Islet precursor cell (in vitro differentiated cells): ENCODE measurements at regions not wholly inside any gene's neighbourhood (a gene's known extent, or its start where the extent isn't known, plus 50 kb on each side); places are given as distances from the start of the nearest gene placed in this dataset.

Experiments used
- DNase-seq: peaks from one replicate; pipeline ENCODE4 v3.0.0-alpha.2; 2018

GRCh38 chr3:132196113-132196512 is 121.1 kb upstream of the ACP3 start:
- no peak for DNase-seq

- DNase-seq: no peak
Measured at GRCh38 chr3:132198516-132198915, 118.7 kb upstream of the ACP3 start.

GRCh38 chr3:132199451-132199850 is 117.8 kb upstream of the ACP3 start:
- DNase-seq: no peak

GRCh38 chr3:132202586-132202985 is 114.6 kb upstream of the ACP3 start:
- DNase-seq: no peak

- no peak for DNase-seq
Measured at GRCh38 chr3:132203889-132204596, 113.2 kb upstream of the ACP3 start.

- no peak for DNase-seq
Measured at GRCh38 chr3:132205609-132206008, 111.6 kb upstream of the ACP3 start.

GRCh38 chr3:132209855-132210254 is 107.4 kb upstream of the ACP3 start:
- DNase-seq: no peak

- DNase-seq: peak; percentile 64
Measured at GRCh38 chr3:132210476-132211346, 106.5 kb upstream of the ACP3 start.

GRCh38 chr3:132211896-132212295 is 105.3 kb upstream of the ACP3 start:
- no peak for DNase-seq

GRCh38 chr3:132218817-132219755 is 98.1 kb upstream of the ACP3 start:
- no peak for DNase-seq

GRCh38 chr3:132220986-132221385 is 96.2 kb upstream of the ACP3 start:
- DNase-seq: no peak

GRCh38 chr3:132222868-132223538 is 94.2 kb upstream of the ACP3 start:
- DNase-seq: no peak

GRCh38 chr3:132225664-132226063 is 91.5 kb upstream of the ACP3 start:
- DNase-seq: no peak

- no peak for DNase-seq
Measured at GRCh38 chr3:132228923-132229322, 88.3 kb upstream of the ACP3 start.

GRCh38 chr3:132229641-132230040 is 87.6 kb upstream of the ACP3 start:
- DNase-seq: no peak

GRCh38 chr3:132230156-132231000 is 86.8 kb upstream of the ACP3 start:
- no peak for DNase-seq

- no peak for DNase-seq
Measured at GRCh38 chr3:132231633-132232032, 85.6 kb upstream of the ACP3 start.

- DNase-seq: no peak
Measured at GRCh38 chr3:132232231-132232792, 84.9 kb upstream of the ACP3 start.

- DNase-seq: no peak
Measured at GRCh38 chr3:132236701-132237651, 80.2 kb upstream of the ACP3 start.

GRCh38 chr3:132237652-132238032 is 79.6 kb upstream of the ACP3 start:
- DNase-seq: no peak
